ENCODE measurements at regions not wholly inside any gene's neighbourhood (a gene's known extent, or its start where the extent isn't known, plus 50 kb on each side); places are given as distances from the start of the nearest gene placed in this dataset.

GRCh38 chr4:152269448-152270191, 266.3 kb downstream of the FBXW7 start:
- DNase-seq: no peak

- DNase-seq: no peak
Observed at GRCh38 chr4:152267811-152268210, 268.1 kb downstream of the FBXW7 start.

DNA sequence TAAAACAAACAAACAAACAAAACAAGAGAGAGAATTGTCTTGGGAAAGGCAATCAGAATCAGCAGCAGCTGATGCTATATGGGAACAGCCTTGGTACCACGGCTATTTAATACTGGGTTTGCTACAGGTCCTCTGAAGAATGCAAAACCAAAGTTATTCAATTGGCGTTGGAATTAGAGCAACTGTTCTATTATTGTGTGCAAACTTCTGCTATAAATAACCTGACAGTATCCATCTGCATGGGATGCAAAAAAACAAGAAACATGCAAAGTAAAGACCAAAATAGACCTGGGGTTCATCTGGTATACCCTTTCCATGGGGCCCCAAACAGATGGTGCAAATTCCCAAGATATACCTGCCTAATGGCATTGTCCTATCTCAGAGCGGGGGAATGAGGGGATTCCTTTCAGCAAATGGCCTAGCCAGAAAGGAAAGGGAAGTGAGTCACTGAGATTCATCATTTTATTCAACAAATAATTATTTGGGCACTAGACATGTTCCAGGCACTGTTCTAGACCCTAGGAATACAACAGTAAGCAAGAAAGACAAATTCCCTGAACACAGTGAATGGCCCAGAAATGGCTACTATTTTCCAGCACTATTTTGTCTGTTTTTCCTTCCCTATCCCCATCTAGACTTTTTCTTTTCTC, 268.9 kb downstream of the FBXW7 start:
- no peak for DNase-seq

- no peak for DNase-seq
Observed at GRCh38 chr4:152265149-152265621, 270.7 kb downstream of the FBXW7 start.

DNA sequence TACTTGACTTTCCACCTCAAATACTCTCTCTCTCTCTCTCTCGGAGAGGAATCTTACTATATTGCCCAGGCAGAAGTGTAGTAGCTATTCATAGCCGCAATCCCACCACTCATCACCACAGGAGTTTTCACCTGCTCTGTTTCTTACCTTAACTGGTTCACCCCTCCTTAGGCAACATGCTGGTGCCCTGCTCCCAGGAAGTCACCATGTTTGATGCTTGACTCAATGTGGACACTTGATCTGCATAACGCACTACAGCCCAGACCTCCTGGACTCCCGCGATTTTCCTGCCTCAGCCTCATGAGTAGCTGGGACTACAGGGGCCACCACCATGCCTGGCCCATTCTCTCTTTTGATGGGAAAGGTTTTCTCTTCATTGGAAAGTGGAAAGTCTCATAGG, 271.8 kb downstream of the FBXW7 start:
- DNase-seq: no peak

DNA sequence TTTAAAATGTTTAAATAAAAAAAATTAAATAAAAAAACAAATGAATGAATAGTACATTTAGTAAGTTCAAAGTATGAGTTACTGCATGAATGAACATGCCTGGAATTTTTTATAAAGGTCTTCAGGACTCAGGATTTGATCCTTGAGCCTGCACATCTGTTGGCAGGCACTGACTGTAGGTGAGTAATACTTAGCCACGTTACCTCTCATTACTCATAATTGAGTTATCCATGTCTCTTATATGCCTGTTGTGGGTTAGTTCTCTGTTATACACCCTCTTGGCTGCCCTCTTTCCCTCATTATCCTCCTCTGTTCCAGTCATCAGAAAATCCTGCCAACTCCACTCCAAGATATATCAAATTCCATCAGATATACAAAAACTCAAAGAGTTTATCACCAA, 276.0 kb downstream of the FBXW7 start:
- no peak for DNase-seq

- no peak for DNase-seq
Observed at GRCh38 chr4:152258804-152259708, 276.8 kb downstream of the FBXW7 start.

- DNase-seq: no peak
Observed at GRCh38 chr4:152258391-152258790, 277.5 kb downstream of the FBXW7 start.

DNA sequence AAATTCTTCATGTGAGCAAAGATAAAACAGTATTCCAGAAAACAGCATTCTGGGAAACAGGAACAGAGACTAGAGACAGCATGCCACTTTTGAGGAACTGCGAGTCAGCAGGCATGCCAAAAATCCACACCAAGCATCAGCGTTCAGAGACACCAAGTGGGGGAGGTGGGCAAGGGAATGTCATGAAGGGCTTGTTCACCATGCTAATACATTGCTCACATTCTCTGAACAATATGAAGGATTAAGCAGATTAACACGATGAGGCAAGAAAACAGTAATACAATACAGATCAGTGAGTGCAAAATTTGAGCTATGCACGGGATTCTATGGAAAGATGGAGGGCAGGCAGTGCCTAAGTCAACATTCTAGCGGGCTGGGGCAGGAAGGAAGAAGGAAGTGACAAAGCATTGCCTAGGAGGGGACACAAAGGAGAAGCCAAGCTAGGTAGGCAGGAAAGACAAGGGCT, 278.3 kb downstream of the FBXW7 start:
- no peak for DNase-seq

- no peak for DNase-seq
Observed at GRCh38 chr4:152256996-152257395, 278.9 kb downstream of the FBXW7 start.

GRCh38 chr4:152255437-152255836, 280.5 kb downstream of the FBXW7 start:
- DNase-seq: peak; percentile 62 to 71

DNA sequence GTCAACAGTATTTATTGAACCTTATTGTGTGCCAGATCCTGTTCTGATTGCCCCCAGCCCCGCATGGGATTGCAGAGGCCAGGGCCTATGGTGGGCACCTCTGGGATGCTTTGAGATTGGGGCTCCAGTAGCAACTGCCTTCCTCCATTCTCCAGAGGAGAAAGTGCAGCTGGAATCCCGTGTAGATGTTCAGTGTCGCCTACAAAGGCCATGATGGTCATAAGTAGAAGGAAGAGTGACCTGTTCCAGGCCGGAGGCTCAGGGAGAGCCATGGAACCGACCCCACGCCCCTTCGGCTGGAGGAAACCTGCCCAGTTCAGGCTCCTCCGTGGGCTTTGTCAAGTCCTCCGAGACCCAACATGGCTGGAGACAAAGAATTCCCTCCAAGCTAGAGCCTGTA, 287.5 kb downstream of the FBXW7 start:
- DNase-seq: no peak

GRCh38 chr4:152247271-152247975, 288.5 kb downstream of the FBXW7 start:
- DNase-seq: no peak

GRCh38 chr4:152246659-152247058, 289.2 kb downstream of the FBXW7 start:
- DNase-seq: no peak

DNA sequence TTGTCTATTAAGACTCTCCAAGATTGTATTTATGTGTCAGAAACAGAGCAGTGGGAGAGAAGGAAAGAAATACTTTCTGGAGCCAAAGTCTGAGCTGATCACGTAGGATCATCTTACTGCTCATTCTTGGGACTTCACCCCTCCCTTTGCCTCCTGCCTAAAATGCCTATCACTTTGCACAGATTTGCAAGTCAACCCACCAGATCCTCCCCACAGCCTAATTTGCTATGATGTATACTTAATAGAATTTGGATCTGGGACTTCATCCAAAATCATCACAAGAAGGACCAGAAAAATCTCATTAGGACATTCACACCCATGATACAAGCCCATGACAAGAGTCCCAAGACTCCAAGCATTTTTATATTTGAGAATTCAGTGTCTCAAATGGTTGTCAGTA, 290.2 kb downstream of the FBXW7 start:
- DNase-seq: no peak

DNA sequence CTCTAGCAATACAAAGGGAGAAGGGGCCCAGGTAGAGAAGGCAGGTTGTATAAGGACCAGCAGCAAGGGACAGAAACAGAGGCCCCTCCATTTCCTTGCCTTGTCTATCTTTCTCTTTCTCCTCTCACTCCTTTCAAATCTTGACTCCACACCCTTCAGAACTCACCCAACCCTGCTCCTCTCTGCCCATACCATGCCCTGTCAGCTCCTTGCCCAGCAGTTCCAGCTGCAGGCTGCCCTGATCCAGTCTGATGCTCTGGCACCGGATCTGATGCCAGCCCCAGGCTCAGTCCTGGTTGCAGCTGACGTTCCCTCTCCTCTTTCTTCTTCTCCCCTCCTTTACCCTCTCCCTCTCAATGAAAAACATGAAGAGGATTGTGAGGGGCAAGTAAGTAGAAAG, 291.2 kb downstream of the FBXW7 start:
- DNase-seq: no peak

- no peak for DNase-seq
Observed at GRCh38 chr4:152243896-152244595, 291.8 kb downstream of the FBXW7 start.

DNA sequence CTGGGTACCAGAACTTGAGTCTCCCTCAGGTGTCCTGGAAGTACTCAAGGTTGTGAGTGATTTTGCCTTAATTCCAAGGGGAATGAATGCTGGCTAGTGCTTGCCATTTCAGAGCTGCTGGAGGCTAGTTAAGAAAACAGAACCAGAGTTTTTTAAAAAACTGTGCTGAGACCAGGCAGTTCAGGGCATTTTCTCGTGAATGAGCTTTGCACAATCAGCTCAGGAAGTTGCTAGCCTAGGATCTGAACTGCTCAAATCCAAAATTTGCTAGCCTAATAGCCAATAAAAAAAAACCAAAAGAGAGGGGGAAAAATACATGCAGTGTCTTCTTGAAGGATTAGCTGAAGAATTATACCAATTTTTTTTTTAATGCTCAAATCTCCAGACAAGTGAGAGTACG, 292.7 kb downstream of the FBXW7 start:
- no peak for DNase-seq

DNA sequence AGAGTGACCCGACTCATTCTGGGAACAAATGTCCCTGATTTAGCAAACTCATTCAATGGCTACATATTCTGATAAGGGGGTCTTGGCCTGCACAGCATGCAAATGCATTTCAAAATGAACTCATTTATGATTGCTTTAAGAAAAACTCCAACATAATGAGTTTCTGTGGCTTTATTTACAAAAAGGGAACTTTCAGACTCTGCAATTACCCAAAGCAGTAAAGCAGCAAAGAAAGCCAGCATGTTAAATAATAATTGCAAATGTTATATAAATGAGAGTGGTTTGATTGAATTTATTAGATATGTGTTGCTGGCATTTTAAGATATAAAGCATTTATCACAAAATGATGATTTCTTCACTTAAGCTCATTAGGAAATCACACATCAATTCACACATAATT, 295.7 kb downstream of the FBXW7 start:
- DNase-seq: no peak

GRCh38 chr4:152239216-152239615, 296.7 kb downstream of the FBXW7 start:
- no peak for DNase-seq

DNA sequence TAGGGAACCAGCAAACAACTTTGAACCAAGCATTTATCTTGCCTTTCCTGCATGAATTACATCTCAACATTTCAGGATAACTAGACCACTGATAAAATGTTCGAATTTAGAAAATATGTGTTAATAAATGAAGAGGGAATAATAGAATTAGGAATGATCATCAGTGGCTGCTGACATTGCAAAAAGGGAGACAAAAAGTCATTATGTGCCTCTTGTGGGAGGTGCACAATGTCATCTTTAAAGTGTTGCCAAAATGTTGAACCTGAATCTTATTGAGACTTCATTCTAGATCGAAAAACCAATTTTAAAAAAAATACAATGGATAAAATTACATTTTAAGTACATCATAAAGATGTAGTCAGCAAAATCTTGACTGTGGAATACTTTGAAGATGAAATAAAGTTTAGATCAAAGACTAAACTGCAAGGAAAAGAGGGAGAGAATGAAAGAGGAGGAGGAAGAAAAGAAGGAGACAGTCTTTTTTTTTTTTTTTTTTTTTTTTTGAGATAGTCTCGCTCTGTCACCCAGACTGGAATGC, 299.3 kb downstream of the FBXW7 start:
- DNase-seq: no peak

GRCh38 chr4:152235718-152236117, 300.2 kb downstream of the FBXW7 start:
- no peak for DNase-seq
